GM23338 (cell line): ENCODE measurements at regions not wholly inside any gene's neighbourhood (a gene's known extent, or its start where the extent isn't known, plus 50 kb on each side); places are given as distances from the start of the nearest gene placed in this dataset.

Experiments used
- ATAC-seq: fragments of 200-7000 bp; cut with Tn5 transposase; 3 replicates; pipeline ENCODE4 v1.9.1; 2020
- DNase-seq: peaks from one replicate; pipeline ENCODE4 v3.0.0-alpha.2; 2015; ENCODE audit warnings: low spot score
- H2AFZ ChIP-seq: fragments of 200-600 bp; sonication (generic); 2 replicates; pipeline ENCODE4 v1.8.0; 2016; ENCODE audit warnings: antibody characterized with exemption, mild to moderate bottlenecking, moderate library complexity
- H3F3A ChIP-seq: fragments of 200-600 bp; sonication (generic); replicated peaks from 2 replicates; pipeline ENCODE4 v1.8.0; 2017; ENCODE audit warnings: antibody characterized with exemption, mixed run types, low read depth
- H3K27ac ChIP-seq: fragments of 200-600 bp; sonication (generic); 2 replicates; pipeline ENCODE4 v1.6.1; 2016; ENCODE audit warnings: low read depth
- H3K27me3 ChIP-seq: fragments of 200-600 bp; sonication (generic); 2 replicates; pipeline ENCODE4 v1.8.0; 2016; ENCODE audit warnings: mild to moderate bottlenecking, mixed run types, moderate library complexity; ENCODE audit not compliant: insufficient read depth
- H3K36me3 ChIP-seq: fragments of 200-600 bp; sonication (generic); 2 replicates; pipeline ENCODE4 v1.8.0; 2016; ENCODE audit warnings: mild to moderate bottlenecking; ENCODE audit not compliant: insufficient read depth
- H3K4me1 ChIP-seq: fragments of 200-600 bp; sonication (generic); 2 replicates; pipeline ENCODE4 v1.8.0; 2016; ENCODE audit warnings: mild to moderate bottlenecking, moderate library complexity; ENCODE audit not compliant: insufficient read depth
- H3K4me2 ChIP-seq: fragments of 200-600 bp; sonication (generic); 2 replicates; pipeline ENCODE4 v1.7.1; 2017; ENCODE audit warnings: mixed run types
- H3K4me3 ChIP-seq: fragments of 200-600 bp; sonication (generic); 2 replicates; pipeline ENCODE4 v1.6.1; 2016; ENCODE audit warnings: mixed run types
- H3K79me2 ChIP-seq: fragments of 200-600 bp; sonication (generic); replicated peaks from 2 replicates; pipeline ENCODE4 v1.8.0; 2017; ENCODE audit warnings: mild to moderate bottlenecking; ENCODE audit not compliant: insufficient read depth
- H3K9me2 ChIP-seq: fragments of 200-600 bp; sonication (generic); 2 replicates; pipeline ENCODE4 v1.8.0; 2017; ENCODE audit not compliant: insufficient read depth
- H4K20me1 ChIP-seq: fragments of 200-600 bp; sonication (generic); replicated peaks from 2 replicates; pipeline ENCODE4 v1.8.0; 2017; ENCODE audit warnings: mild to moderate bottlenecking; ENCODE audit not compliant: insufficient read depth
- H3K27ac Mint-ChIP-seq: 2 replicates; pipeline ENCODE4 v1.8.0; 2020; ENCODE audit warnings: inconsistent platforms, mild to moderate bottlenecking, moderate library complexity, mixed read lengths
- H3K27me3 Mint-ChIP-seq: 3 replicates; pipeline ENCODE4 v1.8.0; 2022; ENCODE audit warnings: low read depth, mild to moderate bottlenecking, moderate library complexity, mixed read lengths, inconsistent platforms; ENCODE audit not compliant: insufficient read depth, poor library complexity
- H3K36me3 Mint-ChIP-seq: 3 replicates; pipeline ENCODE4 v1.8.0; 2021; ENCODE audit warnings: low read depth, mild to moderate bottlenecking, inconsistent platforms, moderate library complexity, mixed read lengths
- H3K4me1 Mint-ChIP-seq: 3 replicates; pipeline ENCODE4 v1.8.0; 2020; ENCODE audit warnings: mild to moderate bottlenecking, inconsistent platforms, mixed read lengths
- H3K4me3 Mint-ChIP-seq: 3 replicates; pipeline ENCODE4 v1.8.0; 2021; ENCODE audit warnings: moderate library complexity, mild to moderate bottlenecking, inconsistent platforms, mixed read lengths
- H3K9me3 Mint-ChIP-seq: 3 replicates; pipeline ENCODE4 v1.8.0; 2020; ENCODE audit warnings: moderate library complexity, mild to moderate bottlenecking, inconsistent platforms, mixed read lengths
- CREB1 ChIP-seq: fragments of 250-450 bp; sonication (Bioruptor Pico); IDR thresholded peaks from 2 replicates; pipeline ENCODE4 v1.5.0; 2020; ENCODE audit warnings: low read depth, mild to moderate bottlenecking, moderate library complexity
- CTCF ChIP-seq, 2 experiments: fragments of 200-600 bp in 1 of 2; sonication (generic) in 1 of 2; conservative IDR thresholded peaks; 2 replicates each; pipeline versions ENCODE4 v1.5.1 to v1.6.1; 2016 to 2017; ENCODE audit warnings: antibody characterized with exemption in 2 of 2, low read depth in 2 of 2, mild to moderate bottlenecking in 2 of 2, moderate library complexity in 1 of 2
- ETS1 ChIP-seq: IDR thresholded peaks from 2 replicates; pipeline ENCODE4 v1.6.1; 2016; ENCODE audit warnings: antibody characterized with exemption
- EZH2 ChIP-seq: fragments of 200-600 bp; sonication (generic); IDR thresholded peaks from one replicate; pipeline ENCODE4 v1.8.0; 2017; ENCODE audit warnings: antibody characterized with exemption, mild to moderate bottlenecking, low read depth; ENCODE audit not compliant: unreplicated experiment
- EZH2phosphoT487 ChIP-seq: fragments of 200-600 bp; sonication (generic); IDR thresholded peaks from one replicate; pipeline ENCODE4 v1.8.1; 2018; ENCODE audit warnings: antibody characterized with exemption; ENCODE audit not compliant: unreplicated experiment
- JUNB ChIP-seq: IDR thresholded peaks from one replicate; pipeline ENCODE4 v1.6.1; 2016; ENCODE audit warnings: antibody characterized with exemption; ENCODE audit not compliant: unreplicated experiment
- NANOG ChIP-seq: IDR thresholded peaks from 2 replicates; pipeline ENCODE4 v1.6.1; 2016; ENCODE audit warnings: antibody characterized with exemption, borderline replicate concordance
- POLR2AphosphoS5 ChIP-seq: IDR thresholded peaks from 2 replicates; pipeline ENCODE4 v1.6.1; 2016; ENCODE audit warnings: antibody characterized with exemption, low read depth
- REST ChIP-seq: IDR thresholded peaks from one replicate; pipeline ENCODE4 v1.6.1; 2018; ENCODE audit warnings: antibody characterized with exemption; ENCODE audit not compliant: unreplicated experiment
- STAT1 ChIP-seq: IDR thresholded peaks from one replicate; pipeline ENCODE4 v1.6.1; 2016; ENCODE audit warnings: antibody characterized with exemption; ENCODE audit not compliant: unreplicated experiment
- ZNF114 ChIP-seq: fragments of 250-450 bp; sonication (Bioruptor Pico); IDR thresholded peaks from 2 replicates; pipeline ENCODE4 v1.5.0; 2020; ENCODE audit warnings: mild to moderate bottlenecking, moderate library complexity
- ZNF331 ChIP-seq: fragments of 250-450 bp; sonication (Bioruptor Pico); IDR thresholded peaks from 2 replicates; pipeline ENCODE4 v1.5.0; 2020; ENCODE audit warnings: low read depth, mild to moderate bottlenecking, moderate library complexity
- ZNF462 ChIP-seq: fragments of 250-450 bp; sonication (Bioruptor Pico); IDR thresholded peaks from 2 replicates; pipeline ENCODE4 v1.5.0; 2020; ENCODE audit warnings: mild to moderate bottlenecking, moderate library complexity

- no peaks in the 10 kb centered on the region for H3K36me3 ChIP-seq
- peaks cover 2% of the 10 kb centered on the region for H3K27me3 Mint-ChIP-seq
- no peak overlapping the region for H3K4me3 ChIP-seq
- TF ChIP-seq CTCF (conservative IDR thresholded peaks at IDR 0.05; ENCODE audit: low read depth in 2 of 2) (no peak), EZH2phosphoT487 (no peak), POLR2AphosphoS5 (no peak), NANOG (no peak), STAT1 (no peak), ZNF331 (CRISPR knock-in tag) (no peak), EZH2 (no peak), JUNB (no peak), ZNF462 (CRISPR knock-in tag) (no peak), REST (no peak), CREB1 (no peak), ZNF114 (CRISPR knock-in tag) (no peak), ETS1 (no peak)
- H4K20me1 ChIP-seq = no peaks in the 10 kb centered on the region
- no peak for ATAC-seq
- H3F3A ChIP-seq = no peaks in the 10 kb centered on the region
- H3K9me2 ChIP-seq = no peaks in the 10 kb centered on the region
- no peaks in the 10 kb centered on the region for H3K36me3 Mint-ChIP-seq
- no peak overlapping the region for H3K4me2 ChIP-seq
- no peak overlapping the region for H3K4me3 Mint-ChIP-seq
- H3K4me1 ChIP-seq = no peaks in the 10 kb centered on the region
- H3K27ac ChIP-seq = no peak overlapping the region
- no peak for DNase-seq
- H3K27ac Mint-ChIP-seq = no peak overlapping the region
- H3K79me2 ChIP-seq = no peaks in the 10 kb centered on the region
- H3K9me3 Mint-ChIP-seq = peaks cover 11% of the 10 kb centered on the region; the same call in 1 of the 3 replicates
- H3K4me1 Mint-ChIP-seq = no peaks in the 10 kb centered on the region
- H3K27me3 ChIP-seq = no peaks in the 10 kb centered on the region
- no peak overlapping the region for H2AFZ ChIP-seq
Observed at GRCh38 chr12:68521848-68522502, 88.7 kb upstream of the RAP1B start.
